Ovary (tissue), 7 donors: ENCODE measurements at regions not wholly inside any gene's neighbourhood (a gene's known extent, or its start where the extent isn't known, plus 50 kb on each side); places are given as distances from the start of the nearest gene placed in this dataset.

Source experiments
- DNase-seq, 5 donors: peaks; one replicate each; pipeline ENCODE4 v3.0.0-alpha.2; 2019 to 2020
- H3K27ac ChIP-seq, 2 donors: fragments of 200-600 bp; one replicate each; pipeline versions ENCODE4 v1.5.1 to v1.8.0; 2019 to 2022
- H3K27me3 ChIP-seq: fragments of 200-600 bp; one replicate; pipeline ENCODE4 v1.8.0; 2022
- H3K36me3 ChIP-seq: fragments of 200-600 bp; sonication (generic); one replicate; pipeline ENCODE4 v1.5.1; 2019
- H3K4me1 ChIP-seq: one replicate; pipeline ENCODE4 v1.8.1; 2013; ENCODE audit warnings: mild to moderate bottlenecking, moderate library complexity; ENCODE audit not compliant: insufficient read depth
- H3K4me3 ChIP-seq: fragments of 200-600 bp; sonication (generic); one replicate; pipeline ENCODE4 v1.5.1; 2017
- H3K9me3 ChIP-seq, 2 donors: fragments of 200-600 bp in 1 of 2; sonication (generic) in 1 of 2; one replicate each; pipeline versions ENCODE4 v1.5.1 to v1.8.1; 2013 to 2019; ENCODE audit warnings: mild to moderate bottlenecking in 1 of 2, moderate library complexity in 1 of 2
- CTCF ChIP-seq, 3 donors: fragments of 450-650 bp in 2 of 3; fragments of 200-600 bp in 1 of 3; IDR thresholded peaks; one replicate each; pipeline versions ENCODE4 v1.5.1 to v1.8.0; 2016 to 2022; ENCODE audit warnings: antibody characterized with exemption in 3 of 3, mild to moderate bottlenecking in 1 of 3
- EP300 ChIP-seq: sonication (generic); formaldehyde crosslinking; IDR thresholded peaks from one replicate; pipeline ENCODE4 v1.6.1; 2017; ENCODE audit warnings: antibody characterized with exemption
- POLR2A ChIP-seq: fragments of 450-650 bp; IDR thresholded peaks from one replicate; pipeline ENCODE4 v1.6.1; 2017; ENCODE audit warnings: antibody characterized with exemption, mild to moderate bottlenecking, moderate library complexity
- WGBS, 3 donors: extraction: QIAGEN DNeasy Blood & Tissue Kit in 1 of 3; methylation state at CpG; one replicate each; pipeline versions ENCODE4 v1.1.5 to v1.1.7; 2013 to 2017; 5-methylcytosine and 5-hydroxymethylcytosine counted together
- intact Hi-C, 4 donors: fragments of 100-400 bp; cut with DNase I; formaldehyde crosslinking; loops; one replicate each; pipeline versions ENCODE4 v1.11.0 to v1.15.1; 2022 to 2023
- donor health status: DM: no; HTN: no; CAD: no; lungs with moderate emphysema.
- donor health status: DM: no; HTN: no; CAD: no.
- donor health status: Bipolar disorder and iron deficiency.
- donor health status: DM: no; HTN: no; CAD: no.
- donor health status: DM: yes; HTN: yes; CAD: no.

- peak in 3 of 5 donors; percentile 52 to 62 (median 58) for DNase-seq
- Histone ChIP-seq H3K4me3 (peak overlapping the region; percentile 66), H3K27ac (peak overlapping the region; percentile 73 to 76), H3K36me3 (no peaks in the 10 kb centered on the region), H3K27me3 (no peaks in the 10 kb centered on the region), H3K9me3 (no peaks in the 10 kb centered on the region), H3K4me1 (peaks cover 7% of the 10 kb centered on the region)
- TF ChIP-seq CTCF (IDR thresholded peaks at IDR 0.05), result no peak
- TF ChIP-seq POLR2A, result no peak
- no peak for TF ChIP-seq EP300
- 0 to 2% (median 0%) methylated on average over 31 to 47 of the region's 47 CpGs for WGBS, 3 donors
- intact Hi-C loops, result no loop called here
Observed at GRCh38 chr1:9182784-9183257, 51.8 kb upstream of the H6PD start.

GRCh38 chr1:9183441-9183840, 51.1 kb upstream of the H6PD start:
- Histone ChIP-seq H3K27ac (no peak overlapping the region), H3K36me3 (no peaks in the 10 kb centered on the region), H3K9me3 (no peaks in the 10 kb centered on the region), H3K4me3 (peak overlapping the region; percentile 66), H3K4me1 (peaks cover 7% of the 10 kb centered on the region), H3K27me3 (no peaks in the 10 kb centered on the region)
- DNase-seq, result no peak
- intact Hi-C loops, result no loop called here
- 30 to 38% (median 33%) methylated on average over 24 of the region's 24 CpGs for WGBS, 3 donors
- TF ChIP-seq CTCF (IDR thresholded peaks at IDR 0.05) (no peak), POLR2A (no peak), EP300 (no peak)

- Histone ChIP-seq H3K27me3 (no peaks in the 10 kb centered on the region), H3K9me3 (no peaks in the 10 kb centered on the region), H3K36me3 (no peaks in the 10 kb centered on the region), H3K4me3 (no peak overlapping the region), H3K4me1 (peaks cover 7% of the 10 kb centered on the region), H3K27ac (no peak overlapping the region)
- TF ChIP-seq CTCF (IDR thresholded peaks at IDR 0.05) (no peak), POLR2A (no peak), EP300 (no peak)
- no peak for DNase-seq
- WGBS, 3 donors, result 67 to 83% (median 68%) methylated on average over 4 of the region's 4 CpGs
- intact Hi-C loops, result no loop called here
Observed at GRCh38 chr1:9183898-9184297, 50.7 kb upstream of the H6PD start.

GRCh38 chr1:9184749-9185148, 49.8 kb upstream of the H6PD start:
- H3K4me1 ChIP-seq, result peaks cover 7% of the 10 kb centered on the region
- H3K9me3 ChIP-seq, result no peaks in the 10 kb centered on the region
- H3K4me3 ChIP-seq, result no peak overlapping the region
- no peak for DNase-seq
- whole genome bisulfite sequencing, 3 donors, result 97 to 98% (median 97%) methylated on average over 8 of the region's 8 CpGs
- TF ChIP-seq EP300 (no peak), POLR2A (no peak), CTCF (IDR thresholded peaks at IDR 0.05) (no peak)
- H3K27ac ChIP-seq, result no peak overlapping the region
- H3K36me3 ChIP-seq, result no peaks in the 10 kb centered on the region
- intact Hi-C loops, result no loop called here
- no peaks in the 10 kb centered on the region for H3K27me3 ChIP-seq
